SK-N-SH treated with all-trans-retinoic acid at 6 μM for 48 hours (cell line): ENCODE measurements at regions not wholly inside any gene's neighbourhood (a gene's known extent, or its start where the extent isn't known, plus 50 kb on each side); places are given as distances from the start of the nearest gene placed in this dataset.

ENCODE experiments used
- ATAC-seq: fragments of 200-7000 bp; cut with Tn5 transposase; 3 replicates; pipeline ENCODE4 v1.9.1; 2020; ENCODE audit warnings: mild to moderate bottlenecking, moderate library complexity
- BACH2 ChIP-seq: fragments of 250-450 bp; sonication (Bioruptor Pico); IDR thresholded peaks from 2 replicates; pipeline ENCODE4 v1.9.0; 2021; ENCODE audit warnings: mild to moderate bottlenecking, borderline replicate concordance
- CSDC2 ChIP-seq: fragments of 250-450 bp; sonication (Bioruptor Pico); IDR thresholded peaks from 2 replicates; pipeline ENCODE4 v1.5.0; 2020; ENCODE audit warnings: mild to moderate bottlenecking, moderate library complexity
- CSRNP3 ChIP-seq: fragments of 250-450 bp; sonication (Bioruptor Pico); IDR thresholded peaks from 2 replicates; pipeline ENCODE4 v1.5.1; 2021; ENCODE audit warnings: mild to moderate bottlenecking, moderate library complexity
- GLIS3 ChIP-seq: fragments of 250-450 bp; sonication (Bioruptor Pico); IDR thresholded peaks from 2 replicates; pipeline ENCODE4 v1.5.0; 2020; ENCODE audit warnings: mild to moderate bottlenecking, moderate library complexity
- ISL1 ChIP-seq: fragments of 250-450 bp; sonication (Bioruptor Pico); IDR thresholded peaks from 2 replicates; pipeline ENCODE4 v2.1.2; 2022; ENCODE audit warnings: mild to moderate bottlenecking, moderate library complexity
- PATZ1 ChIP-seq: fragments of 250-450 bp; sonication (Bioruptor Pico); IDR thresholded peaks from 2 replicates; pipeline ENCODE4 v1.8.0; 2020; ENCODE audit warnings: mild to moderate bottlenecking, moderate library complexity, borderline replicate concordance
- POU6F1 ChIP-seq: fragments of 250-450 bp; sonication (Bioruptor Pico); IDR thresholded peaks from 2 replicates; pipeline ENCODE4 v1.8.0; 2021; ENCODE audit warnings: low read depth, mild to moderate bottlenecking, moderate library complexity, borderline replicate concordance
- PPARA ChIP-seq: fragments of 250-450 bp; sonication (Bioruptor Pico); IDR thresholded peaks from 2 replicates; pipeline ENCODE4 v1.5.0; 2020; ENCODE audit warnings: mild to moderate bottlenecking, borderline replicate concordance
- RARB ChIP-seq: fragments of 250-450 bp; sonication (Bioruptor Pico); IDR thresholded peaks from 2 replicates; pipeline ENCODE4 v1.8.0; 2021; ENCODE audit warnings: mild to moderate bottlenecking, moderate library complexity
- SNAI2 ChIP-seq: fragments of 250-450 bp; sonication (Bioruptor Pico); IDR thresholded peaks from 2 replicates; pipeline ENCODE4 v1.5.0; 2020; ENCODE audit warnings: mild to moderate bottlenecking, moderate library complexity
- TCF4 ChIP-seq: fragments of 250-450 bp; sonication (Bioruptor Pico); IDR thresholded peaks from 2 replicates; pipeline ENCODE4 v1.8.0; 2021; ENCODE audit warnings: mild to moderate bottlenecking, moderate library complexity, borderline replicate concordance
- TOX ChIP-seq: fragments of 250-450 bp; sonication (Bioruptor Pico); IDR thresholded peaks from 2 replicates; pipeline ENCODE4 v1.8.0; 2021; ENCODE audit warnings: mild to moderate bottlenecking, moderate library complexity, borderline replicate concordance
- TSHZ2 ChIP-seq: fragments of 250-450 bp; sonication (Bioruptor Pico); IDR thresholded peaks from 2 replicates; pipeline ENCODE4 v1.5.0; 2020; ENCODE audit warnings: mild to moderate bottlenecking, moderate library complexity
- ZFP3 ChIP-seq: fragments of 250-450 bp; sonication (Bioruptor Pico); IDR thresholded peaks from 2 replicates; pipeline ENCODE4 v1.5.0; 2020; ENCODE audit warnings: mild to moderate bottlenecking, moderate library complexity
- ZFP30 ChIP-seq: fragments of 450-650 bp; formaldehyde crosslinking; IDR thresholded peaks from 2 replicates; pipeline ENCODE4 v1.5.0; 2022; ENCODE audit warnings: mild to moderate bottlenecking, moderate library complexity
- ZNF565 ChIP-seq: fragments of 450-650 bp; formaldehyde crosslinking; conservative IDR thresholded peaks from 2 replicates; pipeline ENCODE4 v1.5.0; 2020; ENCODE audit warnings: low read depth, mild to moderate bottlenecking, moderate library complexity
- ZNF70 ChIP-seq: fragments of 450-650 bp; formaldehyde crosslinking; IDR thresholded peaks from 2 replicates; pipeline ENCODE4 v1.5.0; 2020; ENCODE audit warnings: mild to moderate bottlenecking, moderate library complexity

- TF ChIP-seq GLIS3 (CRISPR knock-in tag), result no peak
- no peak for TF ChIP-seq ISL1 (CRISPR knock-in tag)
- TF ChIP-seq BACH2 (CRISPR knock-in tag), result no peak
- TF ChIP-seq TSHZ2 (CRISPR knock-in tag), result no peak
- no peak for TF ChIP-seq SNAI2 (CRISPR knock-in tag)
- TF ChIP-seq CSDC2, result no peak
- no peak for TF ChIP-seq RARB (CRISPR knock-in tag)
- no peak for TF ChIP-seq ZNF70 (CRISPR knock-in tag)
- no peak for TF ChIP-seq ZFP3 (CRISPR knock-in tag)
- ATAC-seq, result peak; percentile 99
Measured at GRCh38 chrX:16436348-16437188, 213.4 kb upstream of the S100G start.

- TF ChIP-seq TSHZ2 (CRISPR knock-in tag) (no peak), GLIS3 (CRISPR knock-in tag) (no peak), PPARA (CRISPR knock-in tag) (no peak), ISL1 (CRISPR knock-in tag) (no peak), PATZ1 (CRISPR knock-in tag) (no peak), ZNF565 (CRISPR knock-in tag) (no peak), ZFP3 (CRISPR knock-in tag) (no peak), BACH2 (CRISPR knock-in tag) (no peak), TCF4 (CRISPR knock-in tag) (no peak), CSRNP3 (CRISPR knock-in tag) (no peak), ZNF70 (CRISPR knock-in tag) (no peak), ZFP30 (CRISPR knock-in tag) (no peak), TOX (no peak), RARB (CRISPR knock-in tag) (no peak), CSDC2 (no peak)
- ATAC-seq, result no peak
Measured at GRCh38 chrX:16440446-16440845, 209.5 kb upstream of the S100G start.

- TF ChIP-seq CSRNP3 (CRISPR knock-in tag), result no peak
- no peak for TF ChIP-seq ZFP30 (CRISPR knock-in tag)
- no peak for TF ChIP-seq POU6F1 (CRISPR knock-in tag)
- no peak for TF ChIP-seq PPARA (CRISPR knock-in tag)
- peak; percentile 60 for ATAC-seq
Measured at GRCh38 chrX:16444353-16444752, 205.6 kb upstream of the S100G start.
